ENCODE measurements at regions not wholly inside any gene's neighbourhood (a gene's known extent, or its start where the extent isn't known, plus 50 kb on each side); places are given as distances from the start of the nearest gene placed in this dataset.

GRCh38 chr10:131691481-131692090 lies 209.2 kb upstream of the PPP2R2D start:
- DNase-seq (ENCODE audit: low read depth): no peak

- no peak for DNase-seq (ENCODE audit: low read depth)
Observed at GRCh38 chr10:131692176-131692575, 208.6 kb upstream of the PPP2R2D start.

GRCh38 chr10:131692686-131693334 lies 208.0 kb upstream of the PPP2R2D start:
- DNase-seq (ENCODE audit: low read depth): no peak

GRCh38 chr10:131693766-131694165 lies 207.0 kb upstream of the PPP2R2D start:
- no peak for DNase-seq (ENCODE audit: low read depth)

- DNase-seq (ENCODE audit: low read depth): no peak
Observed at GRCh38 chr10:131694168-131694780, 206.5 kb upstream of the PPP2R2D start.

- no peak for DNase-seq (ENCODE audit: low read depth)
Observed at GRCh38 chr10:131694781-131695495, 205.9 kb upstream of the PPP2R2D start.

GRCh38 chr10:131695496-131696165 lies 205.2 kb upstream of the PPP2R2D start:
- no peak for DNase-seq (ENCODE audit: low read depth)

- DNase-seq (ENCODE audit: low read depth): no peak
Observed at GRCh38 chr10:131697476-131698128, 203.2 kb upstream of the PPP2R2D start.

- DNase-seq (ENCODE audit: low read depth): no peak
Observed at GRCh38 chr10:131698232-131698631, 202.6 kb upstream of the PPP2R2D start.

GRCh38 chr10:131698986-131699385 lies 201.8 kb upstream of the PPP2R2D start:
- DNase-seq (ENCODE audit: low read depth): no peak

- no peak for DNase-seq (ENCODE audit: low read depth)
Observed at GRCh38 chr10:131700032-131700431, 200.8 kb upstream of the PPP2R2D start.

GRCh38 chr10:131700506-131700905 lies 200.3 kb upstream of the PPP2R2D start:
- no peak for DNase-seq (ENCODE audit: low read depth)

- DNase-seq (ENCODE audit: low read depth): no peak
Observed at GRCh38 chr10:131701131-131701947, 199.5 kb upstream of the PPP2R2D start.

- no peak for DNase-seq (ENCODE audit: low read depth)
Observed at GRCh38 chr10:131702531-131703356, 198.1 kb upstream of the PPP2R2D start.

- DNase-seq (ENCODE audit: low read depth): no peak
Observed at GRCh38 chr10:131703541-131703940, 197.3 kb upstream of the PPP2R2D start.

- DNase-seq (ENCODE audit: low read depth): no peak
Observed at GRCh38 chr10:131703941-131704340, 196.9 kb upstream of the PPP2R2D start.

- no peak for DNase-seq (ENCODE audit: low read depth)
Observed at GRCh38 chr10:131706476-131706875, 194.3 kb upstream of the PPP2R2D start.

GRCh38 chr10:131706952-131707351 lies 193.9 kb upstream of the PPP2R2D start:
- no peak for DNase-seq (ENCODE audit: low read depth)

- no peak for DNase-seq (ENCODE audit: low read depth)
Observed at GRCh38 chr10:131708225-131708880, 192.5 kb upstream of the PPP2R2D start.

Data from HS-5 (cell line).